WTC11 (cell line): ENCODE measurements at regions not wholly inside any gene's neighbourhood (a gene's known extent, or its start where the extent isn't known, plus 50 kb on each side); places are given as distances from the start of the nearest gene placed in this dataset.

Experiments
- ATF2 ChIP-seq: sonication (generic); formaldehyde crosslinking; IDR thresholded peaks from 2 replicates; pipeline ENCODE4 v1.8.1; 2022; ENCODE audit warnings: low read depth, missing genetic modification reagents, borderline replicate concordance
- CTCF ChIP-seq: fragments of 200-600 bp; IDR thresholded peaks from 2 replicates; pipeline ENCODE4 v1.8.0; 2022; ENCODE audit warnings: antibody characterized with exemption
- E2F1 ChIP-seq: sonication (generic); formaldehyde crosslinking; IDR thresholded peaks from 2 replicates; pipeline ENCODE4 v1.8.0; 2022; ENCODE audit warnings: mild to moderate bottlenecking, missing genetic modification reagents
- FOXK1 ChIP-seq: sonication (generic); formaldehyde crosslinking; IDR thresholded peaks from 2 replicates; pipeline ENCODE4 v1.8.0; 2022; ENCODE audit warnings: mild to moderate bottlenecking, moderate library complexity, missing genetic modification reagents
- IRF1 ChIP-seq: sonication (generic); formaldehyde crosslinking; IDR thresholded peaks from 2 replicates; pipeline ENCODE4 v1.8.0; 2023; ENCODE audit warnings: missing genetic modification reagents
- JUN ChIP-seq: sonication (generic); formaldehyde crosslinking; IDR thresholded peaks from 2 replicates; pipeline ENCODE4 v1.8.0; 2023; ENCODE audit warnings: mild to moderate bottlenecking, missing genetic modification reagents
- PREB ChIP-seq: sonication (generic); formaldehyde crosslinking; IDR thresholded peaks from 2 replicates; pipeline ENCODE4 v1.8.1; 2022; ENCODE audit warnings: mild to moderate bottlenecking, missing genetic modification reagents, moderate library complexity, borderline replicate concordance
- SMAD3 ChIP-seq: sonication (generic); formaldehyde crosslinking; IDR thresholded peaks from 2 replicates; pipeline ENCODE4 v1.8.0; 2022; ENCODE audit warnings: missing genetic modification reagents, mild to moderate bottlenecking, borderline replicate concordance
- ZNF232 ChIP-seq: sonication (generic); formaldehyde crosslinking; IDR thresholded peaks from 2 replicates; pipeline ENCODE4 v1.8.0; 2022; ENCODE audit warnings: mild to moderate bottlenecking, missing genetic modification reagents
- ZNF281 ChIP-seq: sonication (generic); formaldehyde crosslinking; IDR thresholded peaks from 2 replicates; pipeline ENCODE4 v1.8.0; 2023; ENCODE audit warnings: mild to moderate bottlenecking, missing genetic modification reagents

GRCh38 chr14:76695263-76695920 lies 65.9 kb upstream of the VASH1 start:
- TF ChIP-seq CTCF (no peak), JUN (CRISPR knock-in tag) (no peak), ZNF281 (CRISPR knock-in tag) (no peak), E2F1 (no peak), ATF2 (CRISPR knock-in tag) (no peak), SMAD3 (CRISPR knock-in tag) (no peak), ZNF232 (CRISPR knock-in tag) (no peak), IRF1 (CRISPR knock-in tag) (no peak), PREB (no peak), FOXK1 (CRISPR knock-in tag) (no peak)
